ENCODE measurements at regions not wholly inside any gene's neighbourhood (a gene's known extent, or its start where the extent isn't known, plus 50 kb on each side); places are given as distances from the start of the nearest gene placed in this dataset.

- TF ChIP-seq CTCF (conservative IDR thresholded peaks at IDR 0.05; ENCODE audit: low read length) = no peak
- TF ChIP-seq EZH2phosphoT487 (IDR thresholded peaks at IDR 0.05; ENCODE audit: borderline replicate concordance) = no peak
Observed at GRCh38 chr22:49690454-49690853, 137.2 kb downstream of the BRD1 start.
